HEK293 (cell line): ENCODE measurements at regions not wholly inside any gene's neighbourhood (a gene's known extent, or its start where the extent isn't known, plus 50 kb on each side); places are given as distances from the start of the nearest gene placed in this dataset.
"Not testable (repeated sequence)": the region's sequence is repeated elsewhere in the genome, so short reads cannot be mapped to it uniquely, and the experiment has no call there.

Source experiments
- CTCF ChIA-PET: fragments of 350-600 bp; formaldehyde crosslinking; extraction: SDS; loops from one replicate; lab custom pipeline; 2021; ENCODE audit warnings: antibody characterized with exemption; lab: Yijun Ruan, JAX
- POLR2A ChIA-PET: fragments of 300-600 bp; formaldehyde crosslinking; extraction: SDS; loops from one replicate; lab custom pipeline; 2020; ENCODE audit warnings: antibody characterized with exemption, inconsistent platforms; lab: Yijun Ruan, JAX
- H3K27ac ChIP-seq: fragments of 200-500 bp; sonication (Bioruptor generic); 2 replicates; pipeline ENCODE4 v1.5.1; 2014; ENCODE audit warnings: low read depth, low read length, control low read depth, inconsistent platforms; ENCODE audit errors: extremely low read depth
- H3K36me3 ChIP-seq, 2 experiments: fragments of 200-500 bp in 1 of 2; sonication (Bioruptor generic) in 1 of 2; 1 replicate in 1 of 2; 2 replicates in 1 of 2; pipeline ENCODE4 v1.5.1; 2014 to 2017; ENCODE audit warnings: inconsistent platforms in 2 of 2, low read length in 2 of 2; ENCODE audit not compliant: control insufficient read depth in 2 of 2, insufficient read depth in 1 of 2
- H3K4me1 ChIP-seq: fragments of 200-500 bp; sonication (Bioruptor generic); 2 replicates; pipeline ENCODE4 v1.5.1; 2014; ENCODE audit warnings: mild to moderate bottlenecking, low read length, inconsistent platforms; ENCODE audit not compliant: control insufficient read depth, insufficient read depth
- H3K4me3 ChIP-seq: 2 replicates; pipeline ENCODE4 v1.5.1; 2011; ENCODE audit warnings: low read depth, mild to moderate bottlenecking, control low read depth, low read length, moderate library complexity
- H3K9me3 ChIP-seq: fragments of 200-500 bp; sonication (Bioruptor generic); 2 replicates; pipeline ENCODE4 v1.5.1; 2014; ENCODE audit warnings: low read depth, low read length, inconsistent platforms; ENCODE audit not compliant: control insufficient read depth, insufficient read depth
- FEZF1 ChIP-seq: fragments of 450-650 bp; formaldehyde crosslinking; IDR thresholded peaks from 2 replicates; pipeline ENCODE4 v1.5.1; 2016; ENCODE audit warnings: missing biosample characterization, missing genetic modification characterization
- GLI4 ChIP-seq: fragments of 450-650 bp; formaldehyde crosslinking; IDR thresholded peaks from 2 replicates; pipeline ENCODE4 v1.5.1; 2016; ENCODE audit warnings: missing biosample characterization, missing genetic modification characterization
- SCRT1 ChIP-seq: fragments of 450-650 bp; formaldehyde crosslinking; IDR thresholded peaks from 2 replicates; pipeline ENCODE4 v1.5.1; 2016; ENCODE audit warnings: missing biosample characterization, missing genetic modification characterization, borderline replicate concordance
- SCRT2 ChIP-seq: fragments of 450-650 bp; formaldehyde crosslinking; IDR thresholded peaks from 2 replicates; pipeline ENCODE4 v1.5.1; 2016; ENCODE audit warnings: missing biosample characterization, missing genetic modification characterization
- ZBTB1 ChIP-seq: fragments of 450-650 bp; formaldehyde crosslinking; IDR thresholded peaks from 2 replicates; pipeline ENCODE4 v1.5.1; 2016; ENCODE audit warnings: missing biosample characterization, missing genetic modification characterization
- ZBTB21 ChIP-seq: fragments of 450-650 bp; formaldehyde crosslinking; IDR thresholded peaks from 2 replicates; pipeline ENCODE4 v1.5.1; 2017; ENCODE audit warnings: missing biosample characterization, missing genetic modification characterization
- ZNF19 ChIP-seq: fragments of 450-650 bp; formaldehyde crosslinking; IDR thresholded peaks from 2 replicates; pipeline ENCODE4; 2016; ENCODE audit warnings: missing biosample characterization, missing genetic modification characterization, low read depth
- ZNF292 ChIP-seq: fragments of 450-650 bp; formaldehyde crosslinking; IDR thresholded peaks from 2 replicates; pipeline ENCODE4 v1.5.1; 2016; ENCODE audit warnings: low read depth, missing biosample characterization, missing genetic modification characterization, borderline replicate concordance
- ZNF473 ChIP-seq: fragments of 450-650 bp; formaldehyde crosslinking; IDR thresholded peaks from 2 replicates; pipeline ENCODE4 v1.5.1; 2017; ENCODE audit warnings: missing biosample characterization, missing genetic modification characterization
- ZNF548 ChIP-seq: fragments of 450-650 bp; formaldehyde crosslinking; IDR thresholded peaks from 2 replicates; pipeline ENCODE4 v1.5.1; 2016; ENCODE audit warnings: missing biosample characterization, missing genetic modification characterization
- ZNF555 ChIP-seq: fragments of 450-650 bp; formaldehyde crosslinking; conservative IDR thresholded peaks from 2 replicates; pipeline ENCODE4 v1.5.1; 2017; ENCODE audit warnings: missing biosample characterization, mild to moderate bottlenecking, missing genetic modification characterization, inconsistent platforms
- ZNF707 ChIP-seq: fragments of 450-650 bp; formaldehyde crosslinking; IDR thresholded peaks from 2 replicates; pipeline ENCODE4 v1.5.1; 2016; ENCODE audit warnings: missing biosample characterization, missing genetic modification characterization
- ZNF76 ChIP-seq: fragments of 450-650 bp; formaldehyde crosslinking; IDR thresholded peaks from 2 replicates; pipeline ENCODE4; 2016; ENCODE audit warnings: low read depth, missing biosample characterization, missing genetic modification characterization, borderline replicate concordance
- ZNF830 ChIP-seq: fragments of 450-650 bp; IDR thresholded peaks from 2 replicates; pipeline ENCODE4 v1.5.0; 2018; ENCODE audit warnings: missing biosample characterization, missing genetic modification characterization, low read depth, mild to moderate bottlenecking, moderate library complexity
- TF ChIP-seq, protein P1 (sequence below): fragments of 450-650 bp; formaldehyde crosslinking; IDR thresholded peaks from 2 replicates; pipeline ENCODE4 v1.5.1; 2017; ENCODE audit warnings: missing biosample characterization, mild to moderate bottlenecking, missing genetic modification characterization, moderate library complexity
- TF ChIP-seq, protein P2 (sequence below): IDR thresholded peaks from 2 replicates; pipeline ENCODE4 v1.6.1; 2011; ENCODE audit warnings: mild to moderate bottlenecking, low read depth, low read length, borderline replicate concordance
- TF ChIP-seq, protein P3 (sequence below): fragments of 450-650 bp; formaldehyde crosslinking; IDR thresholded peaks from 2 replicates; pipeline ENCODE4 v1.5.1; 2016; ENCODE audit warnings: missing biosample characterization, missing genetic modification characterization

DNA sequence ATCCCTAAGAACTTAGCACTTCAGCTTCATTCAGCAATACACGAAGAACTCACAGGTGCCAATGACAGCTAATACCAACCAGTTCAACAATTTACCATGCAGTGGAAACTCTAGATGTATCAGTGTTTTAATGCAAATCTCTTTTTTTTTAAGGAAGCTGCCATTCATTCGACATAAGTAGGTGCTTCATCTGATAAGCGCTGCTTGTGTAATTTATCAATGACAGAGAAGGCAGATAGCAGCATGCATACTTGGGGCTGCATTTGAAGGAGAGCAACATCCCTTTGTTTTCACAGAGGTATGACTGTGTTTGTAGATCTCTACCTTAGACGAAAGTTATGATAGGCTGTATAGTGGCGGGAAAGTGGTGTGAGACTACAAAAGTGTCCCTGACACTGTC, 977.1 kb downstream of the AACS start:
- ChIA-PET CTCF (no interaction called here), POLR2A (no interaction called here)
- Histone ChIP-seq H3K27ac (no peak overlapping the region), H3K36me3 (no peaks in the 10 kb centered on the region), H3K4me3 (no peak overlapping the region), H3K9me3 (no peaks in the 10 kb centered on the region), H3K4me1 (no peaks in the 10 kb centered on the region)
- TF ChIP-seq, protein P1, sequence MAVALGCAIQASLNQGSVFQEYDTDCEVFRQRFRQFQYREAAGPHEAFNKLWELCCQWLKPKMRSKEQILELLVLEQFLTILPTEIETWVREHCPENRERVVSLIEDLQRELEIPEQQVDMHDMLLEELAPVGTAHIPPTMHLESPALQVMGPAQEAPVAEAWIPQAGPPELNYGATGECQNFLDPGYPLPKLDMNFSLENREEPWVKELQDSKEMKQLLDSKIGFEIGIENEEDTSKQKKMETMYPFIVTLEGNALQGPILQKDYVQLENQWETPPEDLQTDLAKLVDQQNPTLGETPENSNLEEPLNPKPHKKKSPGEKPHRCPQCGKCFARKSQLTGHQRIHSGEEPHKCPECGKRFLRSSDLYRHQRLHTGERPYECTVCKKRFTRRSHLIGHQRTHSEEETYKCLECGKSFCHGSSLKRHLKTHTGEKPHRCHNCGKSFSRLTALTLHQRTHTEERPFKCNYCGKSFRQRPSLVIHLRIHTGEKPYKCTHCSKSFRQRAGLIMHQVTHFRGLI (tag by site-specific recombination) = no peak
- TF ChIP-seq, protein P2, sequence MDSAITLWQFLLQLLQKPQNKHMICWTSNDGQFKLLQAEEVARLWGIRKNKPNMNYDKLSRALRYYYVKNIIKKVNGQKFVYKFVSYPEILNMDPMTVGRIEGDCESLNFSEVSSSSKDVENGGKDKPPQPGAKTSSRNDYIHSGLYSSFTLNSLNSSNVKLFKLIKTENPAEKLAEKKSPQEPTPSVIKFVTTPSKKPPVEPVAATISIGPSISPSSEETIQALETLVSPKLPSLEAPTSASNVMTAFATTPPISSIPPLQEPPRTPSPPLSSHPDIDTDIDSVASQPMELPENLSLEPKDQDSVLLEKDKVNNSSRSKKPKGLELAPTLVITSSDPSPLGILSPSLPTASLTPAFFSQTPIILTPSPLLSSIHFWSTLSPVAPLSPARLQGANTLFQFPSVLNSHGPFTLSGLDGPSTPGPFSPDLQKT = no peak
- TF ChIP-seq ZBTB1 (tag by site-specific recombination) = no peak
- no peak for TF ChIP-seq GLI4 (tag by site-specific recombination)
- TF ChIP-seq ZNF830 = no peak
- TF ChIP-seq SCRT2 = no peak
- TF ChIP-seq ZBTB21 (tag by site-specific recombination) = no peak
- no peak for TF ChIP-seq ZNF292 (tag by site-specific recombination)
- no peak for TF ChIP-seq ZNF548 (tag by site-specific recombination)
- TF ChIP-seq ZNF473 (tag by site-specific recombination) = no peak
- no peak for TF ChIP-seq FEZF1 (tag by site-specific recombination)
- TF ChIP-seq ZNF555 (tag by site-specific recombination) = no peak
- no peak for TF ChIP-seq ZNF19 (tag by site-specific recombination)
- TF ChIP-seq, all 188 proteins: peak for 0

DNA sequence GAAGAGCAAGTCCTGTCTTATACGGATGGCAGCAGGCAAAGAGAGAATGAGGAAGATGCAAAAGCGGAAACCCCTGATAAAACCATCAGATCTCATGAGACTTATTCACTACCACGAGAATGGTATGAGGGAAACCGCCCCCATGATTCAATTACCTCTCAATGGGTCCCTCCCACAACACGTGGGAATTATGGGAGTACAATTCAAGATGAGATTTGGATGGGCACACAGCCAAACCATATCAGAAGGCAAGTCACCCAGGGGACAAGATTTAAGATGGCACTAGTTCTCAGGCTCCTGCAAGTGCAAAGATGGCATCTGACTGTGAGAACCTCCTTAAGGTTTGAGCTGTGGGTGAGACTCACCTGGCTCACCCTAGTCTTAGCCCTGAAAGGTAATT, 984.3 kb downstream of the AACS start:
- H3K36me3 ChIP-seq, H3K27ac ChIP-seq, H3K9me3 ChIP-seq, POLR2A ChIA-PET, CTCF ChIA-PET, H3K4me3 ChIP-seq, H3K4me1 ChIP-seq: not testable (repeated sequence)

DNA sequence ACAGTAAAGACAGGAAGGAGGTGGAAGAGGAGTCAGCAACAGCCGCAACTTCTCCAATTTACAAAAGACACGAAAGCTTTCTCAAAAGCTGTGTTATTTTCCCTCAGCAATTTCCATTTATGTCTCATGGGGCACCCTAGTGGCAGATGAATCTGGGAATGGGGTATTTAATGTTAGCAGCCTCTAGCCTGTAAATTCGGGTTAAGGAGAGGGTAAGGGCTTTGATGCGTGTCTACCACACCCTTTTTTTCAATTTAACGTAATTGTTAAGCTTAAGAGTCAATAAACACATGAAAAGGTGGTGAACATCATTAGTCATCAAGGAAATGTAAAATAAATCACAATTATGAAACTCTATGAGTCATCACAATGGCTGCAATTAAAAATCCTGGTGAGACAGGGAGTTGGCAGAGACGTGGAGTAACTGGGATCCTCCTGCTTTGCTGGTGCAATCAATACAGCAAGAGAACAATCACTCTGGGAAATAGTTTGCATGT, 986.4 kb downstream of the AACS start:
- TF ChIP-seq, protein P2 = no peak
- no peak for TF ChIP-seq ZNF76 (tag by site-specific recombination)
- no peak for TF ChIP-seq ZNF707
- TF ChIP-seq, protein P3, sequence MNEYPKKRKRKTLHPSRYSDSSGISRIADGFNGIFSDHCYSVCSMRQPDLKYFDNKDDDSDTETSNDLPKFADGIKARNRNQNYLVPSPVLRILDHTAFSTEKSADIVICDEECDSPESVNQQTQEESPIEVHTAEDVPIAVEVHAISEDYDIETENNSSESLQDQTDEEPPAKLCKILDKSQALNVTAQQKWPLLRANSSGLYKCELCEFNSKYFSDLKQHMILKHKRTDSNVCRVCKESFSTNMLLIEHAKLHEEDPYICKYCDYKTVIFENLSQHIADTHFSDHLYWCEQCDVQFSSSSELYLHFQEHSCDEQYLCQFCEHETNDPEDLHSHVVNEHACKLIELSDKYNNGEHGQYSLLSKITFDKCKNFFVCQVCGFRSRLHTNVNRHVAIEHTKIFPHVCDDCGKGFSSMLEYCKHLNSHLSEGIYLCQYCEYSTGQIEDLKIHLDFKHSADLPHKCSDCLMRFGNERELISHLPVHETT (tag by site-specific recombination) = no peak
- no peak for TF ChIP-seq SCRT1 (tag by site-specific recombination)
- TF ChIP-seq, all 188 proteins: peak for 0
- CTCF ChIA-PET = interaction anchor here (0.6 to 0.8 kb wide), 2 partner anchors 17 to 19 kb away, joined by 3 read pairs; no protein-coding TSS in a partner anchor
- H3K4me3 ChIP-seq = no peak overlapping the region
- no peak overlapping the region for H3K27ac ChIP-seq
- no peaks in the 10 kb centered on the region for H3K4me1 ChIP-seq
- H3K9me3 ChIP-seq = no peaks in the 10 kb centered on the region
- no peaks in the 10 kb centered on the region for H3K36me3 ChIP-seq
- POLR2A ChIA-PET = no interaction called here
